ENCODE measurements at regions not wholly inside any gene's neighbourhood (a gene's known extent, or its start where the extent isn't known, plus 50 kb on each side); places are given as distances from the start of the nearest gene placed in this dataset.

GRCh38 chr7:67803789-67804188 lies 807.2 kb downstream of the TYW1 start:
- TF ChIP-seq CTCF (IDR thresholded peaks at IDR 0.05), result no peak
- no peak for TF ChIP-seq POLR2A (IDR thresholded peaks at IDR 0.05; ENCODE audit: low read depth)

All from esophagus muscularis mucosa (tissue), 3 donors.